ENCODE measurements at regions not wholly inside any gene's neighbourhood (a gene's known extent, or its start where the extent isn't known, plus 50 kb on each side); places are given as distances from the start of the nearest gene placed in this dataset.

- no peak overlapping the region for H3K27ac ChIP-seq (ENCODE audit: low read depth)
- DNase-seq (ENCODE audit: low spot score) = no peak
These were observed 164.5 kb upstream of the ZFHX3 start for GRCh38 chr16:73212431-73212830.

GRCh38 chr16:73210686-73211085 is 162.8 kb upstream of the ZFHX3 start:
- H3K4me1 Mint-ChIP-seq = peaks cover 26% of the 10 kb centered on the region
- H3K9me3 Mint-ChIP-seq = peaks cover 3% of the 10 kb centered on the region; the same call in 2 of the 3 replicates
- no peaks in the 10 kb centered on the region for H3F3A ChIP-seq (replicated peaks; ENCODE audit: low read depth)
- no peaks in the 10 kb centered on the region for H3K79me2 ChIP-seq (replicated peaks; ENCODE audit: insufficient read depth)
- H4K20me1 ChIP-seq (replicated peaks; ENCODE audit: insufficient read depth) = no peaks in the 10 kb centered on the region
- H3K4me2 ChIP-seq = no peak overlapping the region
- 0 out of 2 replicates have a peak, but pooled peaks cover 2% of the 10 kb centered on the region for H3K9me2 ChIP-seq (ENCODE audit: insufficient read depth)
- no peaks in the 10 kb centered on the region for H3K27me3 ChIP-seq (ENCODE audit: insufficient read depth)
- DNase-seq (ENCODE audit: low spot score) (no peak), ATAC-seq (no peak)
- no peak overlapping the region for H3K4me3 ChIP-seq
- no peak overlapping the region for H3K4me3 Mint-ChIP-seq
- H3K27me3 Mint-ChIP-seq (ENCODE audit: insufficient read depth, low read depth, poor library complexity) = peaks cover 1% of the 10 kb centered on the region
- H3K27ac ChIP-seq (ENCODE audit: low read depth) = no peak overlapping the region
- peaks cover 25% of the 10 kb centered on the region for H3K4me1 ChIP-seq (ENCODE audit: insufficient read depth)
- H2AFZ ChIP-seq = no peak overlapping the region
- H3K36me3 ChIP-seq (ENCODE audit: insufficient read depth) = 0 out of 2 replicates have a peak, but pooled peaks cover under 1% of the 10 kb centered on the region
- H3K27ac Mint-ChIP-seq = no peak overlapping the region
- H3K36me3 Mint-ChIP-seq (ENCODE audit: low read depth) = 0 out of 3 replicates have a peak, but pooled peaks cover 3% of the 10 kb centered on the region
- no peak for TF ChIP-seq JUNB (IDR thresholded peaks at IDR 0.05; ENCODE audit: unreplicated experiment)
- no peak for TF ChIP-seq REST (IDR thresholded peaks at IDR 0.05; ENCODE audit: unreplicated experiment)
- TF ChIP-seq POLR2AphosphoS5 (IDR thresholded peaks at IDR 0.05; ENCODE audit: low read depth) = no peak
- TF ChIP-seq CREB1 (CRISPR knock-in tag; IDR thresholded peaks at IDR 0.05; ENCODE audit: low read depth) = no peak
- TF ChIP-seq ZNF114 (CRISPR knock-in tag; IDR thresholded peaks at IDR 0.05) = no peak
- no peak for TF ChIP-seq EZH2 (IDR thresholded peaks at IDR 0.05; ENCODE audit: low read depth, unreplicated experiment)
- no peak for TF ChIP-seq STAT1 (IDR thresholded peaks at IDR 0.05; ENCODE audit: unreplicated experiment)
- no peak for TF ChIP-seq CTCF (conservative IDR thresholded peaks at IDR 0.05; ENCODE audit: low read depth in 2 of 2)
- TF ChIP-seq ZNF462 (CRISPR knock-in tag; IDR thresholded peaks at IDR 0.05) = no peak
- TF ChIP-seq NANOG (IDR thresholded peaks at IDR 0.05; ENCODE audit: borderline replicate concordance) = no peak

More at GRCh38 chr16:73212431-73212830, 164.5 kb upstream of the ZFHX3 start:
- no peaks in the 10 kb centered on the region for H3K79me2 ChIP-seq (replicated peaks; ENCODE audit: insufficient read depth)
- peaks cover 25% of the 10 kb centered on the region for H3K4me1 ChIP-seq (ENCODE audit: insufficient read depth)
- Mint-ChIP-seq H3K4me1 (peaks cover 26% of the 10 kb centered on the region), H3K9me3 (peaks cover 11% of the 10 kb centered on the region; the same call in 2 of the 3 replicates), H3K27me3 (ENCODE audit: insufficient read depth, low read depth, poor library complexity) (peaks cover 1% of the 10 kb centered on the region), H3K36me3 (ENCODE audit: low read depth) (peaks cover 8% of the 10 kb centered on the region; the same call in 1 of the 3 replicates), H3K27ac (no peak overlapping the region), H3K4me3 (no peak overlapping the region)
- H3K4me2 ChIP-seq = no peak overlapping the region
- no peak overlapping the region for H2AFZ ChIP-seq
- H3F3A ChIP-seq (replicated peaks; ENCODE audit: low read depth) = no peaks in the 10 kb centered on the region
- no peaks in the 10 kb centered on the region for H4K20me1 ChIP-seq (replicated peaks; ENCODE audit: insufficient read depth)
- 0 out of 2 replicates have a peak, but pooled peaks cover 4% of the 10 kb centered on the region for H3K36me3 ChIP-seq (ENCODE audit: insufficient read depth)
- H3K9me2 ChIP-seq (ENCODE audit: insufficient read depth) = 0 out of 2 replicates have a peak, but pooled peaks cover 2% of the 10 kb centered on the region
- H3K27me3 ChIP-seq (ENCODE audit: insufficient read depth) = no peaks in the 10 kb centered on the region
- TF ChIP-seq EZH2phosphoT487 (IDR thresholded peaks at IDR 0.05; ENCODE audit: unreplicated experiment) = no peak
- H3K4me3 ChIP-seq = no peak overlapping the region
- ATAC-seq = no peak
